H1 (cell line): ENCODE measurements at regions not wholly inside any gene's neighbourhood (a gene's known extent, or its start where the extent isn't known, plus 50 kb on each side); places are given as distances from the start of the nearest gene placed in this dataset.

Source experiments
- MAFK ChIP-seq: IDR thresholded peaks from 2 replicates; pipeline ENCODE4 v1.6.1; 2012; ENCODE audit warnings: low read depth, mild to moderate bottlenecking, improper control_type of control experiment, low read length
- NRF1 ChIP-seq: IDR thresholded peaks from 2 replicates; pipeline ENCODE4 v1.6.1; 2011; ENCODE audit warnings: mild to moderate bottlenecking, low read depth, low read length, improper control_type of control experiment
- RXRA ChIP-seq: IDR thresholded peaks from 2 replicates; pipeline ENCODE4 v1.6.1; 2011; ENCODE audit warnings: low read depth, mild to moderate bottlenecking, low read length, moderate library complexity; ENCODE audit not compliant: insufficient read depth
- TF ChIP-seq, protein P1 (sequence below): fragments of 300-600 bp; sonication (generic); IDR thresholded peaks from 2 replicates; pipeline ENCODE4 v1.7.1; 2012; ENCODE audit warnings: low read length, moderate library complexity, mild to moderate bottlenecking, inconsistent platforms; ENCODE audit not compliant: insufficient replicate concordance
- TF ChIP-seq, protein P2 (sequence below): IDR thresholded peaks from 2 replicates; pipeline ENCODE4 v1.6.1; 2011; ENCODE audit warnings: low read depth, mild to moderate bottlenecking, low read length; ENCODE audit not compliant: insufficient read depth

- TF ChIP-seq NRF1 (no peak), MAFK (no peak), RXRA (no peak)
- TF ChIP-seq, protein P1, sequence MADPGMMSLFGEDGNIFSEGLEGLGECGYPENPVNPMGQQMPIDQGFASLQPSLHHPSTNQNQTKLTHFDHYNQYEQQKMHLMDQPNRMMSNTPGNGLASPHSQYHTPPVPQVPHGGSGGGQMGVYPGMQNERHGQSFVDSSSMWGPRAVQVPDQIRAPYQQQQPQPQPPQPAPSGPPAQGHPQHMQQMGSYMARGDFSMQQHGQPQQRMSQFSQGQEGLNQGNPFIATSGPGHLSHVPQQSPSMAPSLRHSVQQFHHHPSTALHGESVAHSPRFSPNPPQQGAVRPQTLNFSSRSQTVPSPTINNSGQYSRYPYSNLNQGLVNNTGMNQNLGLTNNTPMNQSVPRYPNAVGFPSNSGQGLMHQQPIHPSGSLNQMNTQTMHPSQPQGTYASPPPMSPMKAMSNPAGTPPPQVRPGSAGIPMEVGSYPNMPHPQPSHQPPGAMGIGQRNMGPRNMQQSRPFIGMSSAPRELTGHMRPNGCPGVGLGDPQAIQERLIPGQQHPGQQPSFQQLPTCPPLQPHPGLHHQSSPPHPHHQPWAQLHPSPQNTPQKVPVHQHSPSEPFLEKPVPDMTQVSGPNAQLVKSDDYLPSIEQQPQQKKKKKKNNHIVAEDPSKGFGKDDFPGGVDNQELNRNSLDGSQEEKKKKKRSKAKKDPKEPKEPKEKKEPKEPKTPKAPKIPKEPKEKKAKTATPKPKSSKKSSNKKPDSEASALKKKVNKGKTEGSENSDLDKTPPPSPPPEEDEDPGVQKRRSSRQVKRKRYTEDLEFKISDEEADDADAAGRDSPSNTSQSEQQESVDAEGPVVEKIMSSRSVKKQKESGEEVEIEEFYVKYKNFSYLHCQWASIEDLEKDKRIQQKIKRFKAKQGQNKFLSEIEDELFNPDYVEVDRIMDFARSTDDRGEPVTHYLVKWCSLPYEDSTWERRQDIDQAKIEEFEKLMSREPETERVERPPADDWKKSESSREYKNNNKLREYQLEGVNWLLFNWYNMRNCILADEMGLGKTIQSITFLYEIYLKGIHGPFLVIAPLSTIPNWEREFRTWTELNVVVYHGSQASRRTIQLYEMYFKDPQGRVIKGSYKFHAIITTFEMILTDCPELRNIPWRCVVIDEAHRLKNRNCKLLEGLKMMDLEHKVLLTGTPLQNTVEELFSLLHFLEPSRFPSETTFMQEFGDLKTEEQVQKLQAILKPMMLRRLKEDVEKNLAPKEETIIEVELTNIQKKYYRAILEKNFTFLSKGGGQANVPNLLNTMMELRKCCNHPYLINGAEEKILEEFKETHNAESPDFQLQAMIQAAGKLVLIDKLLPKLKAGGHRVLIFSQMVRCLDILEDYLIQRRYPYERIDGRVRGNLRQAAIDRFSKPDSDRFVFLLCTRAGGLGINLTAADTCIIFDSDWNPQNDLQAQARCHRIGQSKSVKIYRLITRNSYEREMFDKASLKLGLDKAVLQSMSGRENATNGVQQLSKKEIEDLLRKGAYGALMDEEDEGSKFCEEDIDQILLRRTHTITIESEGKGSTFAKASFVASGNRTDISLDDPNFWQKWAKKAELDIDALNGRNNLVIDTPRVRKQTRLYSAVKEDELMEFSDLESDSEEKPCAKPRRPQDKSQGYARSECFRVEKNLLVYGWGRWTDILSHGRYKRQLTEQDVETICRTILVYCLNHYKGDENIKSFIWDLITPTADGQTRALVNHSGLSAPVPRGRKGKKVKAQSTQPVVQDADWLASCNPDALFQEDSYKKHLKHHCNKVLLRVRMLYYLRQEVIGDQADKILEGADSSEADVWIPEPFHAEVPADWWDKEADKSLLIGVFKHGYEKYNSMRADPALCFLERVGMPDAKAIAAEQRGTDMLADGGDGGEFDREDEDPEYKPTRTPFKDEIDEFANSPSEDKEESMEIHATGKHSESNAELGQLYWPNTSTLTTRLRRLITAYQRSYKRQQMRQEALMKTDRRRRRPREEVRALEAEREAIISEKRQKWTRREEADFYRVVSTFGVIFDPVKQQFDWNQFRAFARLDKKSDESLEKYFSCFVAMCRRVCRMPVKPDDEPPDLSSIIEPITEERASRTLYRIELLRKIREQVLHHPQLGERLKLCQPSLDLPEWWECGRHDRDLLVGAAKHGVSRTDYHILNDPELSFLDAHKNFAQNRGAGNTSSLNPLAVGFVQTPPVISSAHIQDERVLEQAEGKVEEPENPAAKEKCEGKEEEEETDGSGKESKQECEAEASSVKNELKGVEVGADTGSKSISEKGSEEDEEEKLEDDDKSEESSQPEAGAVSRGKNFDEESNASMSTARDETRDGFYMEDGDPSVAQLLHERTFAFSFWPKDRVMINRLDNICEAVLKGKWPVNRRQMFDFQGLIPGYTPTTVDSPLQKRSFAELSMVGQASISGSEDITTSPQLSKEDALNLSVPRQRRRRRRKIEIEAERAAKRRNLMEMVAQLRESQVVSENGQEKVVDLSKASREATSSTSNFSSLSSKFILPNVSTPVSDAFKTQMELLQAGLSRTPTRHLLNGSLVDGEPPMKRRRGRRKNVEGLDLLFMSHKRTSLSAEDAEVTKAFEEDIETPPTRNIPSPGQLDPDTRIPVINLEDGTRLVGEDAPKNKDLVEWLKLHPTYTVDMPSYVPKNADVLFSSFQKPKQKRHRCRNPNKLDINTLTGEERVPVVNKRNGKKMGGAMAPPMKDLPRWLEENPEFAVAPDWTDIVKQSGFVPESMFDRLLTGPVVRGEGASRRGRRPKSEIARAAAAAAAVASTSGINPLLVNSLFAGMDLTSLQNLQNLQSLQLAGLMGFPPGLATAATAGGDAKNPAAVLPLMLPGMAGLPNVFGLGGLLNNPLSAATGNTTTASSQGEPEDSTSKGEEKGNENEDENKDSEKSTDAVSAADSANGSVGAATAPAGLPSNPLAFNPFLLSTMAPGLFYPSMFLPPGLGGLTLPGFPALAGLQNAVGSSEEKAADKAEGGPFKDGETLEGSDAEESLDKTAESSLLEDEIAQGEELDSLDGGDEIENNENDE, result no peak
- TF ChIP-seq, protein P2, sequence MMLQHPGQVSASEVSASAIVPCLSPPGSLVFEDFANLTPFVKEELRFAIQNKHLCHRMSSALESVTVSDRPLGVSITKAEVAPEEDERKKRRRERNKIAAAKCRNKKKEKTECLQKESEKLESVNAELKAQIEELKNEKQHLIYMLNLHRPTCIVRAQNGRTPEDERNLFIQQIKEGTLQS, result no peak
Measured at GRCh38 chr1:5645135-5645399, 347.2 kb downstream of the NPHP4 start (continued).
